ENCODE measurements at regions not wholly inside any gene's neighbourhood (a gene's known extent, or its start where the extent isn't known, plus 50 kb on each side); places are given as distances from the start of the nearest gene placed in this dataset.

- Histone ChIP-seq H3K9me3 (ENCODE audit: control insufficient read depth, insufficient read depth, low read length) (peaks cover 2% of the 10 kb centered on the region; the same call in 1 of the 2 replicates), H3K14ac (replicated peaks; ENCODE audit: low read depth, low read length) (no peak overlapping the region), H2AK5ac (ENCODE audit: low read depth, low read length) (no peak overlapping the region), H2BK5ac (ENCODE audit: low read depth, low read length, poor library complexity, severe bottlenecking) (no peak overlapping the region), H2BK20ac (ENCODE audit: low read depth, low read length) (no peak overlapping the region), H2BK120ac (ENCODE audit: low read depth, low read length) (no peak overlapping the region), H3K9me1 (ENCODE audit: insufficient read depth, low read length) (no peaks in the 10 kb centered on the region), H2AFZ (replicated peaks; ENCODE audit: low read length, poor library complexity) (no peak overlapping the region), H3K23ac (ENCODE audit: low read depth, low read length) (no peak overlapping the region), H4K8ac (ENCODE audit: low read depth in 2 of 2, low read length in 2 of 2) (no peak overlapping the region), H3K56ac (ENCODE audit: extremely low read depth, insufficient read depth, low read length) (no peak overlapping the region), H3K9ac (ENCODE audit: low read depth, low read length) (no peak overlapping the region), H3K4ac (ENCODE audit: low read depth, low read length) (no peak overlapping the region), H3K4me1 (ENCODE audit: control insufficient read depth, insufficient read depth, low read length) (no peaks in the 10 kb centered on the region), H3K79me1 (ENCODE audit: low read depth in 1 of 2, low read length in 2 of 2) (no peaks in the 10 kb centered on the region), H2AK9ac (replicated peaks; ENCODE audit: low read depth, low read length, poor library complexity) (no peak overlapping the region), H3K36me3 (ENCODE audit: control insufficient read depth, insufficient read depth, low read length) (no peaks in the 10 kb centered on the region), H2BK15ac (ENCODE audit: low read depth, low read length) (no peak overlapping the region), H3K4me3 (ENCODE audit: insufficient read depth, low read depth, low read length) (no peak overlapping the region), H3K27ac (ENCODE audit: insufficient read depth, low read length) (no peak overlapping the region), H4K5ac (ENCODE audit: low read depth, low read length) (no peak overlapping the region), H3K27me3 (ENCODE audit: control insufficient read depth, insufficient read depth, low read length) (no peaks in the 10 kb centered on the region), H4K20me1 (ENCODE audit: insufficient read depth, low read length) (no peaks in the 10 kb centered on the region), H4K91ac (ENCODE audit: insufficient read depth, low read depth, low read length) (no peak overlapping the region), H3K18ac (ENCODE audit: low read depth, low read length) (no peak overlapping the region), H3K4me2 (ENCODE audit: low read depth, low read length) (no peak overlapping the region)
- in situ Hi-C loops (cut with MboI; ENCODE audit: low sequenced_read_pairs) (no loop called here), dilution Hi-C loops (cut with HindIII; ENCODE audit: low sequenced_read_pairs, unreplicated experiment) (no loop called here), intact Hi-C loops (cut with micrococcal nuclease) (no loop called here)
- TF ChIP-seq RAD21 (IDR thresholded peaks at IDR 0.05; ENCODE audit: low read length) (no peak), NFE2L2 (IDR thresholded peaks at IDR 0.05; ENCODE audit: low read depth, low read length) (no peak)
- ATAC-seq (ENCODE audit: low read depth), result no peak
- POLR2A ChIA-PET (ENCODE audit: unreplicated experiment), result interaction anchor here (0.6 kb wide), 1 partner anchor 11 kb away, joined by 3 read pairs; no protein-coding TSS in a partner anchor
- no peak for DNase-seq
- WGBS, 2 experiments (ENCODE audit: extremely low coverage in 2 of 2, insufficient read length in 1 of 2), result no CpG with 5 or more reads among the region's 3 CpGs
- CTCF ChIA-PET, result no interaction called here
- BruUV-seq (replicated peaks), result no TSS peak
Observed at GRCh38 chr15:29470794-29471193, 201.2 kb upstream of the NSMCE3 start.
